NCI-H82 treated with DMSO at 0.1 percent for 48 hours (cell line): ENCODE measurements at regions not wholly inside any gene's neighbourhood (a gene's known extent, or its start where the extent isn't known, plus 50 kb on each side); places are given as distances from the start of the nearest gene placed in this dataset.

Experiments
- DNase-seq: peaks from one replicate; lab custom pipeline; 2025; ENCODE audit not compliant: unreplicated experiment; lab: John Stamatoyannopoulos, UW

DNA sequence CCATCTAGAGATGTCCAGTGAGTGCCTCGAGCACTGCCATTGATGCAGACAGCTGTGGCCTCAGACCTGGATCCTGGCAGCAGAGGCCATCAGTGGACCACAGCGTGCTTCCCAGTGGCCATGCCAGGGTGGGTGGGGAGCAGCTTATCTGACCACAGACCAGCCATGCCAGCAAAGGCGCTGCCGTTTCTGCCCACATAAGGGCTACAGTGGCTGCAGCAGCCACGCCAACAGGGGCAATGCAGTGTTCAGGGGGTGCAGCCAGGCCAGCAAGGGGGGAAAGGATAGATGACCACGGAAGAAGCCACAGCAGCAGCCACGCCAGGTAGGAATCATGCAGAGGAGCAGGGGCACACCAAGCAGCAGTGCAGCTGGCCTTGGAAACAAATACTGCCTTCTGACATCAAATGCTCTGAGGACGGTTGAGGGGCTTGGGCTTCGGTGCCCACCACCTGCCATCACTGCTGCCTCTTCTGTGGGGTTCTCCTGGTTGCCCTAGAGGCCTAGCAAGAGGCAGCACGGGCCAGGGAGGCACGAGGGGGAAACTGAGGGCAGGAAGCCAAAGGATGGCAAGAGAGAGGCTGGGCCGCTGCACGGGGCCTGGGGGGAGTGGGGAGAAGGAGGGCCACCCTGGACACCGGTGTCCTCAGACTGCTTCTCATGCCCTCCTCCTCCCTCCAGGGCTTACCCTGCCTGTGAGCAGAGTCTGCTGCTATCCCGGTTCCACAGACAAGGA is 94.7 kb upstream of the RUNX3 start:
- no peak for DNase-seq

DNA sequence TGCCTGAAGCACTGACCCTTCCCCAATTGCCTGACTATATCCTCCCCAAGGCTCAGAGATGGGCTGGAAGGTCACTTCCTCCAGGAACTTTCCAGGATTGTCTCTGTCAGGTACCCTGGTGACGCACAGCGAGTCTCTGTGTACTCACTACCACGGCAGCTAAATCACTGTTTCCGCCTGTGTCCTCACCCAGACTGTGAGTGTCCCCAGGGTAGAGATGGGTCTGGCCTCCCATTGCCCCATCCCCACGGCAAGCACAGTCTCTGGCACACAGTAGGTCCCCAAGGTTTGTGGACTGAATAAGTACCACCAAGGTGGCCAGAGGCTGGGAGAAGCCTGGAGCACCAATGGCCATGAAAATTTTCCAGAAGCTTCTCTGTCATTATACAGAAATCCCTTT is 93.8 kb upstream of the RUNX3 start:
- DNase-seq, result no peak

DNA sequence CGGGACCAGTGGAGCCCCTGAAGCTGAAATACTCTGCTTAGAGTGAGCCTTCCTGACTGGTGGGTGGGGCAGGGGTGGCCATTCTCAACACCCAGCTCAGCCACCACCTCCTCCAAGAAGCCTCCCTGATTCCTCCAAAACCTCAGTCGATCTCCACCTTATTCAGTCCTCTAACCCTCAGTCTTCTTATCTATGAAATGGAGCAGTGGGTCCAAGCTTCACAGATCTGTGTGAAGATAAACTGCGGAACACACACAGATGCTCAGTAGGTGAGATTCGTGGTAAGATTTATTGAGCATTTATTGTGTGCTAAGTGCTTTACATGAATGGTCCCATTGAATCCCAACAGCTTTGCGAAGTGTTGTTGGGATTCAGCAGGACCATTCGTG is 93.1 kb upstream of the RUNX3 start:
- DNase-seq, result no peak

DNA sequence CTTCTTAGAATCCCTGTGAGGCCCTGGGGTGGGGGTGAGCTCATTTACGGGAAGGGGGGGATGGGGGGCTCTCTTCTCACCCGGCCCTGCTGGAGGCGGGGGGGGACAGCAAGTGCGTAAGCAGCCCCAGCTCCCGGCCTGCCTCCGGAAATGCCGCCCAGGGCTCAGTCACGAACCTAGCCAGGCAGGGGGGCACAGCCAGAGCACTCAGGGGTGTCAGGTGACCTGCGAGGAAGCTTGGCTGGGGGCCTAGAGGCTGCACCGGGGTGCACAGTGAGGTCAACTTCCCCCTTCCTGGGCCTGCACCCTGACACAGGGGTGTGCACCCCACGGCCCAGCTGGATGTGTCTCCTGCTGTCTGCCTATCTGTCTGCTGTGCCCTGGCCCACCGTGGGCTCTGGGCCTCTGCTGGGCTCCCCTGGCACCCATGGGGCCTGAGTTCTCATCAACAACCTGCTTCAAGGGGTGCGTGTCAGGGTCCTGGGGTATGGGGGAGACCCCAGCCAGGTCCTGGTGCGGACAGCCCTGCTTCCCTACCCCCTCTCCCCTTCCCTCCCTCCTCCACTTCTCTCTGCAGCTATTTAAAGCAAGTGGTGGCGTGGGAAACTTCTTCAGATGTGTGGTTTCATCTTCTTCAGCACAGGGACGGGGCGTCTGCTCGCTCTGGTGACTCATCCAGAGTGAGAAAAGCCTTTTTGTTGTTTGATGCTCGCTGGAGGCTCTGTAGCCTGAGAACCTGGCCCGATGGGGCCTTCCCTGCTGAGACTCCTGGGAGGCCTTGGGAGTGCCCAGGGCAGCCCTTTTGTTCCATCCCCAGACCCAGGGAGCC is 92.5 kb upstream of the RUNX3 start:
- no peak for DNase-seq

DNA sequence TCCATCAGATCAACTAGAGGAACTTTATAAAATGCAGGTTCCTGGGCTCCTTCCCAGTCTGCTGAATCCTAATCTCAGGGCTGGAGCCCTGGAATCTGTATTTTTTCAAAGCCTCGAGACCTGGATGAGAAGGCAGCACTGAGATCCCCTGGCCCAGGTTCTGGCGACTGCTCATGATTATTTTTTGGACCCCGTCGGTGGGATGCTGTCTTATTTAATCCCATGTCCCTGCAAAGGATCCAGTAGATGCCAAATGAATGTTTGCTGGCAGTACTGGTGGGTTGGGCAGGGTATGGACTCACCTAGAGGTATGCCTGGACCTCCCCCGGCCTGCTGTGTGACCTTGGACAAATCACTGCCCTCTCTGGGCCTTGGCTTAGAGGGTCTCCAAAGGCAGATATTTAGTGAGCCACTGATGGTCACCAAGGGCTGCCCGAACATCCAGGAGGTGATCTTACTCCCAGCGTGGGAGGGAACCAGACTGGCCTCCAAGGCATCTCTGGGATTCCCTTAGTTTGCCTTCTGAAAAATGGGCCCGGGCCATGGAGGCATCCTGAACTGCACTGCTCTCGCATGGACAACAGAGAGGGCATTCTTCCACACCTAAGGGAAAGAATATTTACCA is 91.6 kb upstream of the RUNX3 start:
- no peak for DNase-seq

DNA sequence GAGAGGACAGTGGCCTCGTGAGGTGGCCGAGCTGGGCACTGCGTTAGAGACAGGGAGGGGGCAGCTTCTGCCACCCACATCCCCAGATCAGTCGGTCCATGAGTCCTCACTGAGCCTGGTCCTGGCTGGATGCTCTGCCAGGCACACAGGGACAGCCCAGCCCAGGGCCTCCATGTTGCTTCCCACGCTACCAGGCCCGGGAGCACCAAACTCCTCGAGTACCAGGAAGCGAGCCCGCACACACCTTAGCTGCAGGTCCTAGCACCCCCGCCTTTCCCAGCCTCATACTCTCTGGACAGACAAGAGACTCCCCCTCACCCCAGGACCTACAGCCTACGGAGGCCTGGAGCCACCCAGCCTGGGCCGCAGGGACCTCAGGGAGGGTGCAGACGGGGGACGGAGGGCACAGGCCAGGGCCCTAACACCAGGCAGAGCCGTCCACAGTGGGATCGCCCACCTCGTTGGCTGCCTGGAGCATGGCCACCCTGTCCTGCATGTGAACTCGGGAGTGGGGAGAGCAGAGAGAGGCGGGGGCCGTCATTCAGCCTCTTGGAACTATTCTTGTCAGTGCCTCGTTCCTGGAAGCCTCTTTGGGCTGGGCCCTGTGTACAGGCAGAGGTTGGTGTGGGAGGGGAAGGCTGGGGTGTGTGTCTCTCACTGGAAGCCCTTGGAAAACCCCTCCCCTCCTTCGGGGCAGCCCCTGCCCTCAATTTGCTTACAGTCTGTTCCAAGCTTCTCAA is 90.9 kb upstream of the RUNX3 start:
- no peak for DNase-seq

DNA sequence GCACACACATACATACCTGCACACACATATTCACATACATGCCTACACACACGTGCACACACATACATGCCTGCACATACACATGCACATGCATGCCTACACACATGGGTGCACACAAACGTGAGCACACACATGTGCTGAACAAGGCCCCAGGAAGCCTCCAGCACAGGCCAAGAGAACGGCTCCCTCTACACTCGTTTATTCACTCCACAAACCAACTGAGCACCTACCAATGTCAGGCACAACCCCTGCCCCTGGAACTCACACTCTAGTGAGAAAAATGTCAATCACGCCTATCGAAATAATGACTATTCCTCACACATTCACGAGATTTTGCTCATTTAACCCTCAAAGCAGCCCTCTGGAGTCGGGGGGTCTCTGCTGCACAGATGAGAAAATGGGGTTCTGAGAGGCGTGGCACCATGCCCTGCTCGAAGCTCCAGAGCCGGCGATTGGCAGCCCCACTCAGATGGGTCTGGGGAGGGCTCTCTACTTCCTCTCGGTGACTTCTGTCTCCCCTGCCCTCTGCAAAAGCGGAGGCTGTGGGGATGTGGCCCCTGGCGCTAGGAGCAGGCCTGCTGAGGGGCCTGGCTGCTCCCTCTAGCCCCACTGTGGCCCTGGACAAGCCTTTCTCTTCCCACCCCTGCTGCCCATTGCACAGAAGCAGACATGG is 90.2 kb upstream of the RUNX3 start:
- DNase-seq, result no peak

DNA sequence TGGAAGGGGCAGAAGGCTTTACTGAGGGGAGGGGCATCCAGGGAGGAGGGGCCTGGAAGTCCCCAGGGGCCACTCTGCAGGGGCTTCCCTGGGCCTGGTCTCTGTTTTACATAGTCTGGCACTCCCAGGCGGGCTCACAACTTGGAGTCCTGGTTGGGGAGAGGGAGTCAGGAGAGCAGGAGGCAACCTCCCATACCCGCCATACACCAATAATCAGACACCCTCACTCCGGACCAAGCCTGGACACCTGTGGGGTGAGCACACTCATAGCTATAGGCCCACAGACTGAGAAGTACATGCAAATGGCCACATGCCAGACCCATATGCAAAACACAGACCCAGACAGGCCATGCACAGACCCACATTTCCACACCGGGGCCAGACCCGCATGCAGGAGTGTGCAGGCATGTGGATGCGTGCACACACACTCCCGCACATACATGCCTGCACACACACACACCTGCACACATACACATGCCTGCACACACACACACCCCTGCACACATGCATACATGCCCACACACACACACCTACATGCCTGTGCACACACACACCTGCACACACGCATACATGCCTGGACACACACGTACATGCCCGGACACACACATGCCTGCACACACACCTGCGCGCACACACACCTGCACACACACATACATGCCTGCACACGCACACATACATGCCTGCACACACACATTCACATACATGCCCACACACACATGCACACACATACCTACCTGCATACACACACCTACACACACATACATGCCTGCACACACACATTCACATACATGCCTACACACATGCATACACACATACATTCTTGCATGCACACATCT is 89.5 kb upstream of the RUNX3 start:
- DNase-seq, result no peak

DNA sequence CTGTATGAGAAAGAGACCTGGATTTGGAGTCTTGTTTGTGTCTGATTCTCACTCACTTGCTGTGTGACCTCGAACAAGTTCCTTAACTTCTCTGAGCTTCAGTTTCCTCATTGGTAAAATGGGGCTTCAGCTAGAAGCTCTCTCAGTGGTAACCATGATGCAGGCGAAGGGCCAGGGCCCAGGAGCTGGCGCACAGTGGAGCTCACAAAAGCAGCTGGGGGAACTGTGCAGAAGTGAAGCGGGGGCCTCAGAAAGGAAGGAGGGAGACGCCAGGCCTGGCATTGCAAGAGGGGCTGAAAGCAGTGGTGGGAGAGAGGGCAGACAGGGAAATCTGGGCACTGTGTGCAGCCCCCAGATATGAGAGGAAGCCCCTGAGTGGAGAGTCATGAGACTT is 88.9 kb upstream of the RUNX3 start:
- no peak for DNase-seq

DNA sequence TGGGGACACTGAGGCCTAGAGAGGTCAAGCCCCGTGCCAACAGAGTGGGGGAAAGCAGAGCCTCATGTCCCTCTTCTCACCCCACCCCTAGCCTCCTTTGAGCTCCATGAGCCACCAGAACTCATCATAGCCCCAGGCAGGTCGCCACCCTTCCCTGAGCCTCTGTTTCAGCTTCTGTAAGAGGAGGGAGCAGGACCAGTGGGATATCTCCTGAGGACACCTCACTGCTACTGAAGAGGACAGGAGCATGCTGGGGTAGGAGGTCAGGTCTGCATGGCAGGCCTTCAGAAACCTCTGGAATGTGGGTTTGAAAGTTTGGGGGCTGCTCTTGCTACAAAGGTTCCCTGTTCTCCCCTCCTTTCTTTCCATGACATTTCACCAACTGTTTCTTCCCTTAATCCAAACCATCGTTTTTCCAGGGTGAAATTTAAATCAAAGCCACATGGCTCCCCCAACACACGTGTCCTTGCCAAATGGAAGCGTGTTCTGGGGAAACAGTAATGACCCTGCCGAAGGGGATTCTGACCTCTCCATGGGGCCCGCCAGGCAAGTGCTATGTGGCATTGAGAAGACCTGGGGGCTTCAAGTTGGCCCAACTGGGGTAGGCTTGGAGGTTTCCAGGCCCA is 88.1 kb upstream of the RUNX3 start:
- DNase-seq, result no peak

DNA sequence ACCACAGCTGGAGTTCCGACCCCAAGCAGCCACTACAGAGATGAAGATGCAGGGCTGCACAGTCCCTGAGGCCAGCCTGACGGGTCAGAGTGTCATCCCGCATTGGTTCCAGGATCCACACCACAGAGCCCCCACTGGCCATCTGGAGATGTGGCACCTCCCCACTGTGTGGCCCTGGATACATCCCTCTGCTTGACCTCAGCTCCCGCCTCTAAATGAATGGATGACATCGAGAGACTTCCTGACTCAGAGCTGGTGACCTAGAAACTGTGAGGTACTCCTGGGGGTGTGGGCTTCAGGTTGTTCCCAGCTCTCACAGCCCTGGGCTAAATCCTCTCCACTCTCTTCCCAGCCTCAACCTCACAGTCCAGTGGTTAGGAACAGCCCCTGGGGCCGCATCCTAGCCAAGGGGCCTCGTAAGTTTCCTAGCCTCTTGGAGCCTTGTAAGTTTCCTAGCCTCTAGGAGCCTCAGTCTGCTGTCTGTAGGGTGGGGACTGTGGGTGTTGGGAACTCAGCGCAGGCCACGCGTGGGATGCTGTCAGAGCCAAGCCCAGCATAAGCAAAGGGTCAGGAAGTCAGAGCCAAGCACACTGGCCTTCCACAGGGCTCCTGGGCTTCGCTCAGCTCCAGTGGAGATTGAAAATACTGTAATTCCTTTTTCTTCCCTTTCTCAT is 87.5 kb upstream of the RUNX3 start:
- DNase-seq, result no peak

DNA sequence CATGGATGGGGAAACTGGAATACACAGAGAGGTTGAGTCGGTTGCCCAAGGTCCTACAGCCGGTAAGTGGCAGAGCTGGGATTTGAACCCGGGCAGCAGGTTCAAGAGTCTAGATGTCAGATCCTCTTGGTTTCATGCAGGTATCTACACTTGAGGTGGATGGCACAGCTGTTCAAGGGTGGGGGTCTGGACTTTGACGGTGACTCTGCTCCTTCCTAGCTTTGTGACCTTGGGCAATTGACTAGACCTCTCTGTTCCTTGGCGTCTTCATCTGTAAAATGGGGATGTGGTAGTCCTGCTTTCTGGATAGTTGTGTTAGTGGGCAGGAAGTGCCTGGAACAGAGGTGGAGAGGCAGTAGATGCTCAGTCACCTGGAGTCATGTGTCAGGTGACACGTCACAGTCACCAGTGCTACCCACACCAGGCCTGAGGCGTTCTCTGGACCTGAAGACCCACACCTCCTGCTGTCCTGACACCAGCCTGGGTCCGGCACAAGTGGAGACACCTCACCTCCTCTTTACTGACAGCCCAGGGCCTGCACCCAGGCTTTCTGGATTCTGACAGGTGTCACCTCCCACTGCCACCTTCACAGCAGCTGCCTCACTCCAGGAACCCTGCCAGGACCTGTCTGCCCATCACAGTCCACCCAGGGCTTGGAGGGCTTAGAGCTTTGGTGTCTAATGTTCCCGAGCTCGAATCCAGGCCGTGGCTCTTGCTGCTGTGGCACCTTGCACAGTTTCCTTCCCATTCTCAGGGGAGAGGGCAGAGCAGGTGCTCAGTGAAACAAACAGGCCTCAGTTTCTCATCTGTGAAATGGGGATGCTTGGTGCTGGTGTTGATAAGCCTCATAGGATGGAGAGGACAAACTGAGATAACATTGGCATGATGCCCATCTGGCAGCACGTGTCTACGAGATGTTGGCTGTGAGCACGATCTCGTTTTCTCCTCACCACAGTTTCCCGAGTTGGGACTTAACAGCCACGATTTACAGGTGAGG is 83.2 kb upstream of the RUNX3 start:
- DNase-seq, result no peak

DNA sequence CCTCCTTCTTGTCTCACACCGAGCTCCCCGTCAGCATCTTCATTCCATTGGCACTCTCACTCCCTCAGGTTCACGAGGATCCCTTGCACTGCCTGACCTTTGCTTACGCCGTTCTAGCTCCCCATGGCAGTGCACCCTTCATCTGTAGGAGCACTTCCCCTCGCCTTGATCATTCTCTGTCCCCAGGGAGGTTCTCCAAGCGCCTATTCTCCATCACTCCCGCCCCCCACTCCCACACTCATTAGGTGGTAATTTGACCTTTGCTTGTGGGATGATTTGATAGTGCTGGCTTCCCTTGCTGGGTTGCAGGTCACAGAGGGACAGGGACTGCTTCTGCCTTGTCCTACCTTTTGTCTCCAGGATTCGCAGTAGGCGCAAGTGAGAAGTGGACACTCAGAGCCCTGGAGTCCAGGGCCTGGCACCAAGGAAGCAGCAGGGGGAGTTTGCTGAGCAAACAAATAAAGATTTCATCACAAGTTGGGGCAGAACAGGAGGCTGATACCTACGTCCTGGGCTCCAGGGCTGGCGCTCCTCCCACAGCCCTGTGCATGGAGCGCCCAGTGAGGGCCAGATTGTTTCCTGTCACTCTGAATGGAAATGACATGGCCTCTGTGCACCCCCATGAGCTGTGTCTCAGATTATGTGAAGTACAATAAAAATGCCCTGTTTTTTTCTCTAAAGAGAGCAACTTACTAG is 82.0 kb upstream of the RUNX3 start:
- DNase-seq, result no peak

DNA sequence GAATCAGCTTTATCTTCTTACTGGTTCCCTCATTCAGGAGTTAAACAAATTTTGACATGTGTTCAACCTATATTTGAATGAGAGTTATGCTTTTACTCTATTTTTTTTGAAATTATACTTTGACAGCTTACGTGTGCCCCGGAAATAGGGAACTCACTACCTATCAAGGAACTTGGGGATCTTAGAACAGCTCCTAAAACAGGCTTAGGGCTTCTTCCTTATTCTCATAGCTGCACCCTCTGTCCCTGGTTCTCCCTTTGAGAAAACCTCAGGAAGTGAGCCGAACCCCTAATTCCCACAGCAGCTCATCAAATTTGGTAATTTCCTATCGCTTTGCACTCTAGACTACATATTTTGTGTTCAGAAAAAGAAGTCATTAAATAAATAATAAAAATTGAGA is 81.2 kb upstream of the RUNX3 start:
- DNase-seq, result no peak

DNA sequence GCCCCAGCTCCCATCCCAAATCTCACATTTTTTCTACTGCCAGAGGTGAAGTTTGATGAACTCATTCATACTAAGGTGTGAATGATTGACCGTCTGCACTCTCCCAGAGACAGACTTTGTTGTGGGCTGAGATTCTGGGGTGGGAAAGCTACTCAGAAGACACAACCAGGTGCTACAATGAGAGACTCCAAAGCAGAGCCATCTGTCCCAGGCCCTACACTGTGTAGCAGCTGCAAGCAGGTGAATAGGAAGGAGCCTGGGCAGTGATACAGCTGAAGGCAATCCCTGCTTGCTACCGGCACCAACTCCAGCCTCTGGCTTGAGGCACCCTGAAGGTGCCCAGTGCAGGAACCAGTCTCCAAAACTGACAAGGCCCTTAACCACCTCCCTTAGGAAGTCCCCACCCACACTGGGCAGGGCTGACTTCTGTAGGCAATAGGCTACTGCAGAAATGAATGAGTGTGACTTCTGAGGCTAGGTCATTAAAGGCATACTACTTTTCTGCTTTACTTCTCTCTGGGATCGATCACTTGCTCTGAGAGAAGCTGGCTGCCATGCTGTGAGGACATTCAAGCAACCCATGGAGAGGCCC is 79.7 kb upstream of the RUNX3 start:
- no peak for DNase-seq

DNA sequence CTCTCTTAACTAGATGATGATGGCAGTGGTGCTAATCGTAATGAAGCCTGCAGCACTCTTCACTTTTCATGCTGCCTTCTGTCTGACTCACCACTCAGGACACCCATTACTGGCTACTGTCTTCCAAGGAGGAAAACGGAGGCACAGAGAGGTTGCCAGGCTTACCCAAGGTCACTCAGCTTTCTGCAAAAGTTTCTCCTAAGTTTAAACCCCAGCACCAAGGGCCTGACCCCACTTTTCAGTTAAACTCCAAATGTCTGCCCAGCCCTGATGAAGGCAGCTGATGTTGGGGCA is 78.1 kb upstream of the RUNX3 start:
- DNase-seq, result no peak
